Keratinocyte (primary cell): ENCODE measurements at regions not wholly inside any gene's neighbourhood (a gene's known extent, or its start where the extent isn't known, plus 50 kb on each side); places are given as distances from the start of the nearest gene placed in this dataset.

Experiments
- DNase-seq: peaks from one replicate; pipeline ENCODE4 v3.0.0-alpha.2; 2011; ENCODE audit warnings: low read depth, missing footprints, low spot score
- FAIRE-seq: peaks from 2 replicates; lab custom pipeline; 2011; peaks lifted over from hg19 to GRCh38; lab: Jason Lieb, UNC
- H2AFZ ChIP-seq: 2 replicates; pipeline ENCODE4 v1.6.0; 2012; ENCODE audit warnings: low read length, control low read depth, inconsistent platforms; ENCODE audit not compliant: control insufficient read depth
- H3K27ac ChIP-seq: 2 replicates; pipeline ENCODE4 v1.5.1; 2011; ENCODE audit warnings: low read length; ENCODE audit not compliant: control insufficient read depth, insufficient read depth
- H3K27me3 ChIP-seq: 3 replicates; pipeline ENCODE4 v1.6.0; 2011; ENCODE audit warnings: low read length; ENCODE audit not compliant: control insufficient read depth, insufficient read depth; ENCODE audit errors: extremely low read depth
- H3K36me3 ChIP-seq, 2 experiments: 2 replicates in 1 of 2; 3 replicates in 1 of 2; pipeline ENCODE4 v1.5.1; 2011; ENCODE audit warnings: low read length in 2 of 2, mild to moderate bottlenecking in 1 of 2; ENCODE audit not compliant: control insufficient read depth in 2 of 2, insufficient read depth in 2 of 2; ENCODE audit errors: extremely low read depth in 1 of 2
- H3K4me1 ChIP-seq: 3 replicates; pipeline ENCODE4 v1.5.1; 2011; ENCODE audit warnings: low read length; ENCODE audit not compliant: control insufficient read depth, insufficient read depth; ENCODE audit errors: extremely low read depth
- H3K4me2 ChIP-seq: 3 replicates; pipeline ENCODE4 v1.6.0; 2011; ENCODE audit warnings: low read depth, low read length; ENCODE audit not compliant: control insufficient read depth, insufficient read depth; ENCODE audit errors: extremely low read depth
- H3K4me3 ChIP-seq, 3 experiments: fragments of 200-600 bp in 1 of 3; sonication (generic) in 1 of 3; 2 replicates in 2 of 3; 3 replicates in 1 of 3; pipeline ENCODE4 v1.5.1; 2011 to 2016; ENCODE audit warnings: low read length in 3 of 3, mild to moderate bottlenecking in 3 of 3, control low read depth in 2 of 3, inconsistent platforms in 1 of 3, low read depth in 1 of 3, mixed read lengths in 1 of 3, mixed run types in 1 of 3, moderate library complexity in 1 of 3; ENCODE audit not compliant: control insufficient read depth in 2 of 3, insufficient read depth in 2 of 3; ENCODE audit errors: extremely low read depth in 1 of 3
- H3K79me2 ChIP-seq: 2 replicates; pipeline ENCODE4 v1.6.0; 2012; ENCODE audit warnings: low read length; ENCODE audit not compliant: control insufficient read depth, insufficient read depth
- H3K9ac ChIP-seq: 3 replicates; pipeline ENCODE4 v1.6.0; 2011; ENCODE audit warnings: low read length; ENCODE audit not compliant: control insufficient read depth, insufficient read depth; ENCODE audit errors: extremely low read depth
- H3K9me1 ChIP-seq: 3 replicates; pipeline ENCODE4 v1.6.0; 2011; ENCODE audit warnings: low read length; ENCODE audit not compliant: control insufficient read depth, insufficient read depth; ENCODE audit errors: extremely low read depth
- H3K9me3 ChIP-seq: 2 replicates; pipeline ENCODE4 v1.5.1; 2012; ENCODE audit warnings: low read depth, low read length; ENCODE audit not compliant: control insufficient read depth
- H4K20me1 ChIP-seq: 3 replicates; pipeline ENCODE4 v1.6.0; 2011; ENCODE audit warnings: low read length; ENCODE audit not compliant: control insufficient read depth, insufficient read depth; ENCODE audit errors: extremely low read depth
- EZH2 ChIP-seq: IDR thresholded peaks from one replicate; pipeline ENCODE4 v1.6.1; 2012; ENCODE audit warnings: inconsistent platforms, mild to moderate bottlenecking, low read length, moderate library complexity
- dilution Hi-C: fragments of 300-500 bp; cut with MboI; formaldehyde crosslinking; loops from one replicate; pipeline ENCODE4 v1.7.0; 2020; ENCODE audit warnings: low sequenced_read_pairs; ENCODE audit not compliant: extremely low pct_ligation_motif_present
- TF ChIP-seq, protein P1 (sequence below), 3 experiments: IDR thresholded peaks in 1 of 3; conservative IDR thresholded peaks in 1 of 3; optimal IDR thresholded peaks in 1 of 3; 2 replicates in 2 of 3; 3 replicates in 1 of 3; pipeline versions ENCODE3 to v1.5.1; 2011; ENCODE audit warnings: low read length in 3 of 3, mild to moderate bottlenecking in 3 of 3, moderate library complexity in 2 of 3, control low read depth in 1 of 3, inconsistent platforms in 1 of 3; ENCODE audit not compliant: insufficient read depth in 2 of 3; ENCODE audit errors: extremely low read depth in 1 of 3

DNA sequence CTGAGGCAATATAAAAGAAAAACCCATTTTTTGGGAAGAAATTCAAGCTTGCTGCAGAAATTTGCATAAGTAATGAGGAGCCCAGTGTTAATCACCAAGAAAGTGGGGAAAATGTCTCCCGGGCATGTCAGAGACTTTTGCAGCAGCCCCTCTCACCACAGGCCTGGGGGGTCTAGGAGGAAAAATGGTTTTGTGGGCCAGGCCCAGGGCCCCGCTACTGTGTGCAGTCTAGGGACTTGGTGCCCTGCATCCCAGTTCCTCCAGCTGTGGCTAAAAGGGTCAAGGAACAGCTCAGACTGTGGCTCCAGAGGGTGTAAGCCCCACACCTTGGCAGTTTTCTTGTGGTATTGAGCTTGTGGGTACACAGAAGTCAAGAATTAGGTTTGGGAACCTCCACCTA lies 209.7 kb downstream of the HDGFL1 start:
- no peaks in the 10 kb centered on the region for H3K79me2 ChIP-seq
- dilution Hi-C loops = no loop called here
- no peaks in the 10 kb centered on the region for H3K9me1 ChIP-seq
- H3K9me3 ChIP-seq = peaks cover 2% of the 10 kb centered on the region
- H3K4me3 ChIP-seq = no peak overlapping the region
- no peak overlapping the region for H3K27ac ChIP-seq
- TF ChIP-seq, protein P1, sequence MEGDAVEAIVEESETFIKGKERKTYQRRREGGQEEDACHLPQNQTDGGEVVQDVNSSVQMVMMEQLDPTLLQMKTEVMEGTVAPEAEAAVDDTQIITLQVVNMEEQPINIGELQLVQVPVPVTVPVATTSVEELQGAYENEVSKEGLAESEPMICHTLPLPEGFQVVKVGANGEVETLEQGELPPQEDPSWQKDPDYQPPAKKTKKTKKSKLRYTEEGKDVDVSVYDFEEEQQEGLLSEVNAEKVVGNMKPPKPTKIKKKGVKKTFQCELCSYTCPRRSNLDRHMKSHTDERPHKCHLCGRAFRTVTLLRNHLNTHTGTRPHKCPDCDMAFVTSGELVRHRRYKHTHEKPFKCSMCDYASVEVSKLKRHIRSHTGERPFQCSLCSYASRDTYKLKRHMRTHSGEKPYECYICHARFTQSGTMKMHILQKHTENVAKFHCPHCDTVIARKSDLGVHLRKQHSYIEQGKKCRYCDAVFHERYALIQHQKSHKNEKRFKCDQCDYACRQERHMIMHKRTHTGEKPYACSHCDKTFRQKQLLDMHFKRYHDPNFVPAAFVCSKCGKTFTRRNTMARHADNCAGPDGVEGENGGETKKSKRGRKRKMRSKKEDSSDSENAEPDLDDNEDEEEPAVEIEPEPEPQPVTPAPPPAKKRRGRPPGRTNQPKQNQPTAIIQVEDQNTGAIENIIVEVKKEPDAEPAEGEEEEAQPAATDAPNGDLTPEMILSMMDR (optimal IDR thresholded peaks at IDR 0.05 in 1 of 3, IDR thresholded peaks at IDR 0.05 in 1 of 3, conservative IDR thresholded peaks at IDR 0.05 in 1 of 3; ENCODE audit: extremely low read depth in 1 of 3, insufficient read depth in 2 of 3, low read length in 3 of 3) = no peak
- TF ChIP-seq EZH2 = no peak
- DNase-seq (no peak), FAIRE-seq (no peak)
- H3K9ac ChIP-seq = no peak overlapping the region
- no peaks in the 10 kb centered on the region for H3K4me1 ChIP-seq
- no peaks in the 10 kb centered on the region for H3K36me3 ChIP-seq
- H3K27me3 ChIP-seq = no peaks in the 10 kb centered on the region
- H2AFZ ChIP-seq = no peak overlapping the region
- no peaks in the 10 kb centered on the region for H4K20me1 ChIP-seq
- no peak overlapping the region for H3K4me2 ChIP-seq

DNA sequence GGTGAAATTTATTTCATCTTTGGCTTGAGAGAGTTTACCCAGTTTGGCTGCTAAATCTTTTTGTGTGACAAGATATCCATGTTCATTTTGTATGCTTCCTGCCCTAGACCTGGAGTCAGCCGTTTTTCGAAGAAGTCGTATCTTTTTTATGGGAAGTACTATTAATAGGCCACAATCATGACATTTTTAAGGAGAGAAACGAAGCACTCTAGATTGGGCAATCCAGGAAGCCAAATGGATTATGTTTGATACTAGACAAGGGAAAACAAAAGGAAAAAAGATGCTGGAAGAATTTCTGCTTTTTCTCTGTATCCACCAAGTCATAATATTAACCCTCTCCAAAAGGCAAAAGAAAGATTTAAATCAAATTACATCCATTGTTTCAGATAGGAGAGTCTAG lies 214.6 kb downstream of the HDGFL1 start:
- no peak overlapping the region for H3K27ac ChIP-seq
- FAIRE-seq (no peak), DNase-seq (no peak)
- no peaks in the 10 kb centered on the region for H3K4me1 ChIP-seq
- no peak overlapping the region for H3K9ac ChIP-seq
- no peak overlapping the region for H3K4me2 ChIP-seq
- dilution Hi-C loops = no loop called here
- H4K20me1 ChIP-seq = no peaks in the 10 kb centered on the region
- no peaks in the 10 kb centered on the region for H3K27me3 ChIP-seq
- no peaks in the 10 kb centered on the region for H3K9me1 ChIP-seq
- H3K79me2 ChIP-seq = no peaks in the 10 kb centered on the region
- no peak for TF ChIP-seq EZH2
- TF ChIP-seq, protein P1 (optimal IDR thresholded peaks at IDR 0.05 in 1 of 3, IDR thresholded peaks at IDR 0.05 in 1 of 3, conservative IDR thresholded peaks at IDR 0.05 in 1 of 3; ENCODE audit: extremely low read depth in 1 of 3, insufficient read depth in 2 of 3, low read length in 3 of 3) = no peak
- H3K4me3 ChIP-seq = no peak overlapping the region
- H3K9me3 ChIP-seq = peaks cover 2% of the 10 kb centered on the region
- H3K36me3 ChIP-seq = no peaks in the 10 kb centered on the region
- H2AFZ ChIP-seq = no peak overlapping the region
